ENCODE measurements at regions not wholly inside any gene's neighbourhood (a gene's known extent, or its start where the extent isn't known, plus 50 kb on each side); places are given as distances from the start of the nearest gene placed in this dataset.

DNA sequence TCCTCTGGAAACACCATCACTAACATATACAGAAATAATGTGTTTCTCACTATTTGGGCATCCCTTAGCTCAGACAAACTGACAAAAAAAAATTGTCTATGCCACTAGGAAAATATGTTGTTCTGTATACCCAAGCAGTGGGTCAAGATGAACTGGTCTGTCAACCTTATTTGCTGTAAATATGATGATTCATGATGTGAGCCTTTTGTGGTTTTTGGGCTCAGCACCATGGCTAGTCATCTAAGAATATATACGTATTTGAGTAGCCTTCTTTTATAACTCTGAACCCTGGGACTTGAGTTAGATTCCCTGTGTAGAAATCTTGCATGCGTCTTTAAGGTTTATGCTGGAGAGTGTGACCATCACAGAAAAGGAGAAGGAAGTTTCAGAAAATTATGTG, 841.6 kb downstream of the CDY2B start:
- no peak overlapping the region for H3K27ac ChIP-seq (ENCODE audit: low read depth in 1 of 2, low read length in 2 of 2)
- DNase-seq (no peak), ATAC-seq (ENCODE audit: poor library complexity) (no peak)
- CTCF ChIA-PET, result no interaction called here
- H3K27ac Mint-ChIP-seq, result no peak overlapping the region
- H3K4me1 ChIP-seq (ENCODE audit: insufficient read depth, low read length), result no peaks in the 10 kb centered on the region
- peaks cover 8% of the 10 kb centered on the region for H3K36me3 Mint-ChIP-seq (ENCODE audit: low read depth)
- H3K27me3 ChIP-seq (ENCODE audit: control insufficient read depth in 1 of 2, insufficient read depth in 2 of 2, low read length in 2 of 2), result no peaks in the 10 kb centered on the region
- H3K4me1 Mint-ChIP-seq (ENCODE audit: low read depth), result peaks cover 7% of the 10 kb centered on the region
- intact Hi-C loops (cut with DNase I, micrococcal nuclease), result no loop called here
- no peaks in the 10 kb centered on the region for H3K36me3 ChIP-seq (ENCODE audit: insufficient read depth, low read length)
- H3K9me3 ChIP-seq (ENCODE audit: control insufficient read depth in 1 of 2, insufficient read depth in 1 of 2, low read length in 2 of 2), result peaks cover 0 to 8% of the 10 kb centered on the region in 2 experiments
- POLR2A ChIA-PET, result no interaction called here
- peaks cover 12% of the 10 kb centered on the region for H3K9me3 Mint-ChIP-seq
- H3K27me3 Mint-ChIP-seq, result no peaks in the 10 kb centered on the region
- no peak for TF ChIP-seq CTCF (IDR thresholded peaks at IDR 0.05)
- H3K4me3 Mint-ChIP-seq, result no peak overlapping the region
- no peak overlapping the region for H3K4me3 ChIP-seq (ENCODE audit: low read length)

- no peaks in the 10 kb centered on the region for H3K4me1 Mint-ChIP-seq (ENCODE audit: low read depth)
- no peak for TF ChIP-seq CTCF (IDR thresholded peaks at IDR 0.05)
- H3K4me1 ChIP-seq (ENCODE audit: insufficient read depth, low read length), result no peaks in the 10 kb centered on the region
These were observed 861.9 kb downstream of the CDY2B start for GRCh38 chrY:17018126-17018525.

GRCh38 chrY:16993551-16993950, 886.5 kb downstream of the CDY2B start:
- POLR2A ChIA-PET, result no interaction called here
- H3K27ac Mint-ChIP-seq, result no peak overlapping the region
- ATAC-seq (ENCODE audit: poor library complexity), result no peak

More at GRCh38 chrY:17018126-17018525, 861.9 kb downstream of the CDY2B start:
- Histone ChIP-seq H3K36me3 (ENCODE audit: insufficient read depth, low read length) (no peaks in the 10 kb centered on the region), H3K4me3 (ENCODE audit: low read length) (no peak overlapping the region), H3K27ac (ENCODE audit: low read depth in 1 of 2, low read length in 2 of 2) (no peak overlapping the region), H3K9me3 (ENCODE audit: control insufficient read depth in 1 of 2, insufficient read depth in 1 of 2, low read length in 2 of 2) (no peaks in the 10 kb centered on the region), H3K27me3 (ENCODE audit: control insufficient read depth in 1 of 2, insufficient read depth in 2 of 2, low read length in 2 of 2) (no peaks in the 10 kb centered on the region)
- Mint-ChIP-seq H3K36me3 (ENCODE audit: low read depth) (no peaks in the 10 kb centered on the region), H3K27ac (no peak overlapping the region), H3K4me3 (no peak overlapping the region), H3K9me3 (no peaks in the 10 kb centered on the region), H3K27me3 (no peaks in the 10 kb centered on the region)
- DNase-seq (no peak), ATAC-seq (ENCODE audit: poor library complexity) (no peak)
- ChIA-PET POLR2A (no interaction called here), CTCF (no interaction called here)
- intact Hi-C loops (cut with DNase I, micrococcal nuclease), result no loop called here

More at GRCh38 chrY:16993551-16993950, 886.5 kb downstream of the CDY2B start:
- DNase-seq, result no peak
- Mint-ChIP-seq H3K4me1 (ENCODE audit: low read depth) (no peaks in the 10 kb centered on the region), H3K9me3 (peaks cover 4% of the 10 kb centered on the region), H3K4me3 (no peak overlapping the region), H3K36me3 (ENCODE audit: low read depth) (no peaks in the 10 kb centered on the region), H3K27me3 (no peaks in the 10 kb centered on the region)
- H3K9me3 ChIP-seq (ENCODE audit: control insufficient read depth in 1 of 2, insufficient read depth in 1 of 2, low read length in 2 of 2), result no peaks in the 10 kb centered on the region
- CTCF ChIA-PET, result no interaction called here
- intact Hi-C loops (cut with DNase I, micrococcal nuclease), result no loop called here
- no peak overlapping the region for H3K4me3 ChIP-seq (ENCODE audit: low read length)
- H3K36me3 ChIP-seq (ENCODE audit: insufficient read depth, low read length), result no peaks in the 10 kb centered on the region
- H3K27ac ChIP-seq (ENCODE audit: low read depth in 1 of 2, low read length in 2 of 2), result no peak overlapping the region
- TF ChIP-seq CTCF (IDR thresholded peaks at IDR 0.05), result no peak
- no peaks in the 10 kb centered on the region for H3K27me3 ChIP-seq (ENCODE audit: control insufficient read depth in 1 of 2, insufficient read depth in 2 of 2, low read length in 2 of 2)
- H3K4me1 ChIP-seq (ENCODE audit: insufficient read depth, low read length), result no peaks in the 10 kb centered on the region
